Coronary artery (tissue), 2 donors: ENCODE measurements at regions not wholly inside any gene's neighbourhood (a gene's known extent, or its start where the extent isn't known, plus 50 kb on each side); places are given as distances from the start of the nearest gene placed in this dataset.

ENCODE experiments used
- DNase-seq: peaks from one replicate; pipeline ENCODE4 v3.0.0-alpha.2; 2017; ENCODE audit warnings: low spot score
- H3K27ac ChIP-seq, 2 donors: fragments of 200-600 bp; sonication (generic); one replicate each; pipeline ENCODE4 v1.5.1; 2016 to 2019
- H3K4me3 ChIP-seq: fragments of 200-600 bp; sonication (generic); 2 replicates; pipeline ENCODE4 v1.5.1; 2016; ENCODE audit warnings: mild to moderate bottlenecking, moderate library complexity
- TF ChIP-seq, protein P1 (sequence below): fragments of 200-600 bp; sonication (generic); IDR thresholded peaks from one replicate; pipeline ENCODE4 v1.5.1; 2019; ENCODE audit warnings: antibody characterized with exemption

DNA sequence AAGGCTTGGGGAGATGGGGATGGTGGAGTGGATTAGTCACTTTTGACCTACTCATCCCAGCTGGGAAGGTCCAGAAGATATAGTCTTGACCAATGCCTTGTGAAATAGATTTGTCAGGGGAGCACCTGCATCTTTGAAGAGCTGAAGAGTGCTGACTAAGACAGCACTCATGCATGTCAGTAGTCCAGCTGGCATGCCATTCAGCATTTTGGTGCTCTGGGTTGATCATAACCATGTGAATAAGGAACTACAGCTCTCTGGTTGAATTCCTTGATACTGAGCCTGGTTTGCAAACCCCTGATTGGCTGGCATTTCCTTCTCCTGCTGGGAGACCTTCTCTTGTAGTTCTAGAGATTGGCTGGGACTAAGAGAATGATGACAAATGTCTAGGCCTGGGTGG is 106.8 kb upstream of the ALX4 start:
- no peak overlapping the region for H3K4me3 ChIP-seq
- peak; percentile 12 for DNase-seq
- no peak overlapping the region for H3K27ac ChIP-seq
- TF ChIP-seq, protein P1, sequence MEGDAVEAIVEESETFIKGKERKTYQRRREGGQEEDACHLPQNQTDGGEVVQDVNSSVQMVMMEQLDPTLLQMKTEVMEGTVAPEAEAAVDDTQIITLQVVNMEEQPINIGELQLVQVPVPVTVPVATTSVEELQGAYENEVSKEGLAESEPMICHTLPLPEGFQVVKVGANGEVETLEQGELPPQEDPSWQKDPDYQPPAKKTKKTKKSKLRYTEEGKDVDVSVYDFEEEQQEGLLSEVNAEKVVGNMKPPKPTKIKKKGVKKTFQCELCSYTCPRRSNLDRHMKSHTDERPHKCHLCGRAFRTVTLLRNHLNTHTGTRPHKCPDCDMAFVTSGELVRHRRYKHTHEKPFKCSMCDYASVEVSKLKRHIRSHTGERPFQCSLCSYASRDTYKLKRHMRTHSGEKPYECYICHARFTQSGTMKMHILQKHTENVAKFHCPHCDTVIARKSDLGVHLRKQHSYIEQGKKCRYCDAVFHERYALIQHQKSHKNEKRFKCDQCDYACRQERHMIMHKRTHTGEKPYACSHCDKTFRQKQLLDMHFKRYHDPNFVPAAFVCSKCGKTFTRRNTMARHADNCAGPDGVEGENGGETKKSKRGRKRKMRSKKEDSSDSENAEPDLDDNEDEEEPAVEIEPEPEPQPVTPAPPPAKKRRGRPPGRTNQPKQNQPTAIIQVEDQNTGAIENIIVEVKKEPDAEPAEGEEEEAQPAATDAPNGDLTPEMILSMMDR, result no peak

DNA sequence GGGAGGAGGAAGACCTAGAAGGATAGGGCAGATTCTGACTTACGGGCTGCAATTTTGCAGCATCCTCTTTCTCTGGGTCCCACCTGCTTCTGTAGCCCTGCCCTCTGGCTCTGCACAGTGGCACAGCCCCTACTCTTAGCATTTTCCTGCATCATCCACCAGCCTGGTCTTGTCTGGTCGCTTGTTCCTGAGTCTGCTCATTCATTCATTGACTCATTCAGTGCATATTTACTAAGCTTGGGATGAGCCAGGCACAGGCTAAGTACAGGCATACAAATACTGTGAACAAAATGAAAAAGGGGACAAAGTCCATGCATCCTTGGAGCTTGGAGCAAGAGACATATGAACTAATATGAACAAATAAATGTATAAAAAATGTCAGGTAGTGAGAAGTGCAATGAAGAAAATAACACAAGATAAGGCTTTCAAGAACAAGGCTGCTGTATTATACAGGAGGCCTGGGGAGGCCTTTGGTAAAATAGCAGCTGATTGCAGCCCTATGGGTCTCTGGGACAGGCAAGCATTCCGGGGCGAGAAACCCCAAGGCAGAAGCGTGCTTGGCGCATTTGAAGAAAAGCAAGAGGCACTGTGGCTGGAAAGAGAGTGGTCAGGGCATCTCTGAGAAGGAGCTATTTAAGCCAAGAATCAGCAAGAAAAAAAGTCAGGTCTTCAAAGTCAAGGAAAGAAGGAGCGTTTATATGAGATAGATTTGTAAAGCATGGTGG is 108.0 kb upstream of the ALX4 start:
- H3K27ac ChIP-seq, result no peak overlapping the region
- no peak overlapping the region for H3K4me3 ChIP-seq
- TF ChIP-seq, protein P1, result no peak
- DNase-seq, result peak; percentile 35

DNA sequence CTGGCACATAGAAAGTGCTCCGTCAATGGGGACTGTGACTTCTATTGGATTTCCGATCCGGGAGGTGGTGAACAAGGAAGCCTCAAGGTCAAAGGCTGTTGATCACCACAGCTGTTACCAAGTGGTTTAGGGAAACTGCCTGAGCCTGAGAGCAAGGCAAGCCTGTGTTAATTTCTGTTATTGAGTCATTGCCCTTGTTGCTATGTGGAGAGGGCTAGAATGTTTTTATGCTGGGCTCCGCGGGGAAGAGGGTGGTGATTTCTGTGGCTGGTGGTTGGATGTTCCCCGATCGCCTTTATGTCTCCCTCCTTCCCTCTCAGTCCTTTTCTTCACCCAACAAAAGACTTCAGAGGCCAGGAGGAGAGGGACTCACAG is 108.5 kb upstream of the ALX4 start:
- TF ChIP-seq, protein P1, result no peak
- Histone ChIP-seq H3K27ac (no peak overlapping the region), H3K4me3 (no peak overlapping the region)
- DNase-seq, result peak; percentile 36

DNA sequence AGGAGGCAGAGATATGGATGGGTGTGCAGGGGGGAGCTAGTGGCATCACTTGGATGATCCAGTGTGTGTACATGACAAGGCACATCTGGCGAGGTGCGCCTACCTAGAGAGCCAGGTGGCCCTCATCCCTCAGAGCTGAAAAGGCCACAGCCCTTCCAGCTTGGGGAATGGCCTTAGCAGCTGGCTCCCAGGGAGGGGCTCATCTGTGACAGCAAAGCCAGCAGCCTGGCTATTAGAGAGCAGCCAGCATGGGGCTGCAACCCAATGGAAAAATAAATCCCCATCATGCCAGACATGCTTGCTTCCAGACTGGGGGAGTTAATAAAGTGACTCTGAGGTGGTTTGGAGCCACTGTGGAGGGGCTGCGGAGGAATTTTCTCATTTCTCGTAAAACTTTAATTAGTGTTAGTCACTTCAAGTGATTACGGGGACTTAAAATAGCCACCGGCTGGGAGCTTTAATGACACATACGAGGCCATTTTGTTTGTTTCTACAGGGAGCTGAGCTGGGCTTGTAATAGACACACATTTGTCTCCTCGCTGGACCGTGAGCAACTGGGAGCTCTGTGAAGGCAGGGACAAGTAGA is 111.2 kb upstream of the ALX4 start:
- Histone ChIP-seq H3K27ac (no peak overlapping the region), H3K4me3 (no peak overlapping the region)
- peak; percentile 59 for DNase-seq
- TF ChIP-seq, protein P1, result no peak

DNA sequence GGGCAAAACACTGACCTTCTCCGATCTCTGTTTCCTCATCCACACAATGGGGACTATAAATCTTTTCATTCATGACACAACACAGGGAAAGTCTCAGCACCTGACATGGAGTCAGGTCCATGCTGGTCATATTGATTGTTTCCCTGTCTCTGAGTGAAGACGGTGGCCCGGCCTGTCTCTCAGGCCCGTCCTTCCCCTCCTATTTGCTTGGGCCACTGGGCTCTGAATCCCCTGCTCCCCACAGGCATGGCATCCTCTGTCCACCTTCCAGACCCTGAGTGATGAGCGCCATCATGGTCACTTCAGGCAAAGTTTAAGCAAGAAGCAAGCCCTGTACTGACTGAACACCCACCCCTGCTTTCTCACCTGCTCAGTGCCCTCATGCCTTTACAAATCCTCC is 113.3 kb upstream of the ALX4 start:
- peak; percentile 43 for DNase-seq
- TF ChIP-seq, protein P1, result no peak
- H3K4me3 ChIP-seq, result no peak overlapping the region

DNA sequence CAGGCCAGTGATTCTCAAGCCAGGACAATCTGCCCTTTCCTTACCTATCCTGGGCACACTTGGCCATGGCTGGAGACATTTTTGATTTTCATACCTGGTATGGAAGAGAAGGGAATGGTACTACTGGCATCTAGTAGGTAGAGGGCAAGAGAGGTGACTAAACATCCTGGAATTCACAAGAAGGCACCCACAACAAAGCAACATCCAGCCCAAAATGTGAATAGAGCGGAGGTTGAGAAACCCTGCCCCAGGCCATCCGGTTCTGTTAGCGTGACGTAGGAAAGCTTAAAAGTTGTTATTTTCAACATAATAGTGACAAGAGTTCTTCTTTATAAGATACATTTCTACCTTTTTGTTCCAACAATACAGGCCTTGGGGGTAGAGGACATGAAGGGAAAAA is 114.9 kb upstream of the ALX4 start:
- DNase-seq, result no peak
- TF ChIP-seq, protein P1, result no peak
- H3K27ac ChIP-seq, result no peak overlapping the region
- no peak overlapping the region for H3K4me3 ChIP-seq

More for the DNA sequence above, 113.3 kb upstream of the ALX4 start:
- H3K27ac ChIP-seq, result no peak overlapping the region

DNA sequence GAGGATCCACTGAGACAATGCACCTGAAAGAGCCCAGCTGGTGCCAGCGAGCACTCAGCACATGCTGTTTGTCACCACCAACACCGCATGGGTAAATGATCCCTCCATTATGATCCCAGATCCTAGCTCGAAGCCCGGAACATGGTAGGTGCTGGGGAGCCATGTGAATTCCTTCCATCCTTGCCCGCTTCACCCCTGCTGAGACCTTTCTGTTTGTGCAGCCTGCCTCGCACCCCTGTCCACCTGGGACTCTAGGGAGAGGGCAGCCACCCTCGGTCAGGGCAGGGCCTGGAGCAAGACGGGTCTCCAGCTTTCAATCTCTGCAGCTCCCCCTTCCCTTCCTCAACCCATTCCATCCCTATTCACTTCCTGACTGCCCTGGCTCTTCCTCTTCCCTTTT is 116.2 kb upstream of the ALX4 start:
- Histone ChIP-seq H3K27ac (no peak overlapping the region), H3K4me3 (no peak overlapping the region)
- DNase-seq, result peak; percentile 28
- TF ChIP-seq, protein P1, result no peak
